SKM-1 treated with dmso at 0.1 percent for 144 hours (cell line): ENCODE measurements at regions not wholly inside any gene's neighbourhood (a gene's known extent, or its start where the extent isn't known, plus 50 kb on each side); places are given as distances from the start of the nearest gene placed in this dataset.
A peak's percentile ranks its signal among the peaks of the same experiment; 100 is the strongest.
"Not testable (repeated sequence)": the region's sequence is repeated elsewhere in the genome, so short reads cannot be mapped to it uniquely, and the experiment has no call there.

ENCODE experiments used
- DNase-seq: peaks from one replicate; lab custom pipeline; 2025; ENCODE audit not compliant: unreplicated experiment; lab: John Stamatoyannopoulos, UW

- no peak for DNase-seq
Observed at GRCh38 chrY:8151561-8151960, 1185.7 kb upstream of the TSPY4 start.

DNA sequence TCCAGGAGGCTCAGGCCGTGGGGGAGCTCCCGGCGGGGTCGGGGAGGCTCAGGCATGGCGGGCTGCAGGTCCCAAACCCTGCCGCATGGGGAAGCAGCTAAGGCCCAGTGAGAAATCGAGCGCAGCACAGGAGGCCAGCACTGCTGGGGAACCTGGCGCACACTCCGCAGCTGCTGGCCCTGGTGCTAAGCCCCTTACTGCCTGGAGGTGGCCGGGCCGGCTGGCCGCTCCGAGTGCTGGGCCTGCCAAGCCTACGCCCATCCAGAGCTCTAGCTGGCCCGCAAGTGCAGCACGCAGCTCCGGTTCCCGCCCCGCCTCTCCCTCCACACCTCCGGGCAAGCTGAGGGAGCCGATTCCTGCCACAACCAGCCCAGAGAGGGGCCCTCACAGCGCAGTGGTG is 1208.7 kb upstream of the TSPY4 start:
- no peak for DNase-seq

DNA sequence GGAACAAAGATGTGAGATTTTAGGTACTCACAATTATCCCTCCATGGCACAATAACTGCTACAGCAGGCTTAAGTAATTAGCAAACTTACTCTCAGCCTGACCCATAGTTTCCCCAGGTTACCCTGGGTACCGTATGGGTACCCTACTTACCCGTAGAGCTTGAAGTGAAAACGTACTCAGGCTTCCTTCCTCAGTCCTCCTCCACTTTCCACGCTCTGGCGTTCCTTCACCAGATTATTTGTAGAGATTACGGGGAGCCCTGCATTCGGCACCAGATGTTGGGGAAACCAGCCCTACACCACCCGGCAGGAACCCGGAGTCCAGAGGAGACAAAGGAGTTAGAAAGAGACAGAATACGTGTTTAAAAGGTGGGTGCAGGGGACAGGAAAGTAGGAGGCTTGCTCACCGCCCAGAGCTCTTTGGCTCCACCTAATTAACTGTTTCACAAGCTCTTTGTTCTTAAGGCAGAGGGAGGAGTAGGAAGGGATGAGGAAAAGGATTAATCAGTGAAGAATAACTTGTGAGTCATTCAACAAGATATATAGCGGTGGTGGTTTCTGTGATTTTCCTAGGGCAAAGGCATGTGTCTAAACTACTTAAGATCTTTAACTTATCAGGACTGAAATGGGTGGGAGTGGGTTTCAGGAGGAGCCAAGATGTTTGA is 1211.2 kb upstream of the TSPY4 start:
- DNase-seq: no peak

- no peak for DNase-seq
Observed at GRCh38 chrY:8121825-8122224, 1210.3 kb upstream of the AMELY start.

- no peak for DNase-seq
Observed at GRCh38 chrY:8094429-8094828, 1182.9 kb upstream of the AMELY start.

DNA sequence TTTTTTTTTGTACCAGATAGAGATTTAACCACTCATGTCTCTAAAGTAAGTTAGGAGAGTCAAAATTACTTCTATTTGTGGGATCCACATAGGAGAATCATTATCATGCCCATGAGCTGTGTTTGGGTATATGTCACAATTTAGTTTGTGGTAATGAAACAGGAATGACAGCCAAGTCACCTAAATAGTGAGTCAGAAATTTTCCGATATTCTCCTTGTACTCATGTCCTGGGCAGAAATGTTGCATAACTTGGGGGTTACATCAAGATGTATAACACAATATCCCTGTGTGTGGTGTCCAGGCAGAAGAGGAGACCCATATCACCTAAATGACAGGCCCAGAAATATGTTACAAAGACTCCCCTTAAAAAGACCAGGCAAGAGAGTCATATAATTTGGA is 1181.4 kb upstream of the AMELY start:
- DNase-seq: no peak

- no peak for DNase-seq
Observed at GRCh38 chrY:8085925-8086324, 1174.4 kb upstream of the AMELY start.

- no peak for DNase-seq
Observed at GRCh38 chrY:8084192-8084591, 1172.6 kb upstream of the AMELY start.

DNA sequence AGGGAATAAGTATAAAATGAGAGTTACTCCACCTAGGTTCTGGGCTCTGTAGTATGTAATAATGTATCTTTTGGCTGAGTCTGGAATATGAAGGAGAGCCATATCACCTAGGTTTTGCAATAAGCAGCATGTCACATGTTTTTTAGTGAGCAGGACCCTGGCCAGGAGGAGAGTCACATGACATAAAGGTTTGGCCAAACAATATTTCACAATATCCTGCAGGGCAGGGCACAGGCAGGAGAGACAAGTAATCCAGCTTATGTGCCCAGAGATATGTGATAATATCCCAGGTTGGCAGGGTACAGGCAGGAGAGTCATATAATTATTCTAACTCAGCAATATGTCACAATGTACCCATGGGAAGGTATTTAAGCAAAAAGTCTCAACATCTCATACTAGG is 1169.6 kb upstream of the AMELY start:
- no peak for DNase-seq

DNA sequence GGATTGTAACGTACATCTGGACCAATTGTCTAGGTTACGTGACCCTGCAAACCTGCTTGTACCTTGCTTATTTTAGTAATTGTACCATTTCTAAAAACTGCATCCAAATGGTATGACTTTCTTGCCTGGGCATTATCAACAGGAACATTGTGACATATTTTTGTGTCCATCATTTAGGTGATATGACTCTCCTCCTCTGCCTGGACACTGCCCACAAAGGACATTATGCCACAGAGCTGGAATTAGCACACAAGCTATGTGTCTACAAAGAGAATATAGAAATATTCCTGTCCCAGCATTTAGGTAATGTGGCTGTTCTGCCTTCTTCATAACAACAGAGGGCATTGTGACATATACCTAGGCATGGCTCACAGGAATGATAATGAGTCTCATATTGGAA is 1153.7 kb upstream of the AMELY start:
- no peak for DNase-seq

GRCh38 chrY:8064500-8064899 is 1152.9 kb upstream of the AMELY start:
- DNase-seq: no peak

- DNase-seq: no peak
Observed at GRCh38 chrY:8063973-8064372, 1152.4 kb upstream of the AMELY start.

- no peak for DNase-seq
Observed at GRCh38 chrY:8058613-8059012, 1147.1 kb upstream of the AMELY start.

DNA sequence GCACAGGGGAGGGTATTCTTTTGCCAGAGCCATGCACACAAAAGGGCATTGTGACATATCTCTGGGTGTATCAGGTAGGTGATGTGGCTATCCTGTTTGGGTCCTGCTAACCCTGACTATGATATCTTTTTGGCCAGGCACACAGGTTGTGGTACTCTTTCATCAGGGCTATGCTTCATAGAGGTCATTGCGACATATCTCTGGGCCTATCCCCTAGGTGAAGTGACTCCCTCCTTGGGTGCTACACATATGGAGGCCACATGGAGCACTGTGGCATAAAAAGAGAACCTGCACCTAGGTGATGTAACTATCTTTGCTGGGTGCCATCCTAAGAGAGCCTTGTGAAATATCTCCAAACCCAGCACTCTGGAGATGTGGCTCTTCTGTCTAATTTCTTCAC is 1139.8 kb upstream of the AMELY start:
- DNase-seq: peak; percentile 49

GRCh38 chrY:8041238-8041637 is 1129.7 kb upstream of the AMELY start:
- no peak for DNase-seq

- no peak for DNase-seq
Observed at GRCh38 chrY:8036563-8036962, 1125.0 kb upstream of the AMELY start.

- DNase-seq: no peak
Observed at GRCh38 chrY:8035653-8036052, 1124.1 kb upstream of the AMELY start.

DNA sequence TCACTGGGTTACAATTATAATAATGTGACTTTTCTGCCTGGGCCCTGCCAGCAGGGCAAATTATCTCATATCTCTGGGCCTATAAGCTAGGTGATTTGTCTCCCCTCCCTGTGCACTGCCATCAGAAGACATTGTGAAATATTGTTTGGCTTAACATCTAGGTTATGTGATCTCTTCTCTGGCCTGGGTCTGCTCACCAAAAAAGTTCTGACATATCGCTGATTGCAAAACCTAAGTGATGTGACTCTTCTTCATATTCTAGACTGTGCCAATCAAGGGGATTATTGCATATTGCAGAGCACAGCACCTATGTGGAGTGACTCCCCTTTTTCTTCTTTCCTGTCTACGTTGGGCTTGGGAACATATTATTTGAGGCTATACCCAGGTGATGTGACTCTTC is 1123.1 kb upstream of the AMELY start:
- no peak for DNase-seq

- peak; percentile 8 for DNase-seq
Observed at GRCh38 chrY:8033200-8033599, 1121.6 kb upstream of the AMELY start.

DNA sequence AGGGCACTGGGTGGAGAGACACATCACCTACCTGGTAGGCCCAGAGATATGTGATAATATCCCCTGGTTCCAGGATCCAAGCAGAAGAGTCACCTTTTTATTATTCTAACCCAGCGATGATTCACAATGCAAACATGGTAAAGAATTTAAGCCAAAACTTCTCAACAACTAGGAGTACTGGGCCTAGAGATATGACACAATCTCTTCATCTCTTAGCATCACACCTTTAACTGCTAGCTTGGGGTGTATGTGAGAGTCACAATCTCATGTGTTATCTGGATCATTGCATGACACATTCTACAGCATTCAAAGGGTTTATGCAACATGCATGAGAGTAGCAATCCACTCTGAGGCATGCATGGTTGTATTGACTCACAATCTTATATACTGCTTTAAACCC is 1109.0 kb upstream of the AMELY start:
- no peak for DNase-seq

DNA sequence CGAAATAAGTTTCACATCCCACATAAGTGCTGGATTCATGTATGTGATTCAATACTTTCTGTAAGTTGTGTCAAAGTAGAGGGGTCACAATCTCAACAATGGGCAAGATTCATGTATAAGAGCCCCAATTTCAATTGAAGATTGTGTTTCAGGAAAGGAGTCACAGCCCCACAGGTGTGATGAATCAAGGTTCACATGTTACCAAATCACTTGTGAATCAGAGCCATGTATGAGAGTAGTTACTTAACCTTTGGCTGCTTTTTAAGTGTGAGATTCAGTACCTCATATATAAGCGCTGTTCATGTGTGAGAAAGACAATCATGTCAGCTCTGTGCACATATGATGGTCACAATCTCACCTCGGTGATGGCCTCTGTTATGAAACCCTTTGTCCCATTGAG is 1100.0 kb upstream of the AMELY start:
- no peak for DNase-seq

GRCh38 chrY:8004196-8004595 is 1092.6 kb upstream of the AMELY start:
- DNase-seq: peak; percentile 14

- no peak for DNase-seq
Observed at GRCh38 chrY:7996726-7997125, 1085.2 kb upstream of the AMELY start.

DNA sequence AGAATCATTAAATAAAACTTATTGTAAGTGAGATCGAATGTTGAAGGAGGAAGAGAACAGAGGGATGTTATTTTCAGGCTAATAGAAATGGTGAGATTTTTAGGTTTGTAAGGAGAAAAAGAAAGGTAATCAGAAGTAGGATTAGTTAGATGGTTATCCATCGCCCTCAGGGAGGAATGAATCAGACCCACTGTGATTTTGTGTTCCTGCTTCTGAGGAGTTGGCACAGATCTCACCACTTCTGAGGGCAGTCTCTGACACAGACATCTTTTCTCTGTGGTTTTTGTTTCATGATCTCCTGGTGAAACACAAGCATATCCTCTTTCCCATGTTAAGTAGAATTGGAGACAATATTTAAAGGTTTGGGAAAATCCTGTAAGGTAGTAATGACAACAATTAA is 1083.2 kb upstream of the AMELY start:
- DNase-seq: not testable (repeated sequence)
